NCI-H524 treated with DMSO at 0.1 percent for 48 hours (cell line): ENCODE measurements at regions not wholly inside any gene's neighbourhood (a gene's known extent, or its start where the extent isn't known, plus 50 kb on each side); places are given as distances from the start of the nearest gene placed in this dataset.
"Not testable (repeated sequence)": the region's sequence is repeated elsewhere in the genome, so short reads cannot be mapped to it uniquely, and the experiment has no call there.

Experiments
- DNase-seq: peaks from one replicate; lab custom pipeline; 2025; lab: John Stamatoyannopoulos, UW

DNA sequence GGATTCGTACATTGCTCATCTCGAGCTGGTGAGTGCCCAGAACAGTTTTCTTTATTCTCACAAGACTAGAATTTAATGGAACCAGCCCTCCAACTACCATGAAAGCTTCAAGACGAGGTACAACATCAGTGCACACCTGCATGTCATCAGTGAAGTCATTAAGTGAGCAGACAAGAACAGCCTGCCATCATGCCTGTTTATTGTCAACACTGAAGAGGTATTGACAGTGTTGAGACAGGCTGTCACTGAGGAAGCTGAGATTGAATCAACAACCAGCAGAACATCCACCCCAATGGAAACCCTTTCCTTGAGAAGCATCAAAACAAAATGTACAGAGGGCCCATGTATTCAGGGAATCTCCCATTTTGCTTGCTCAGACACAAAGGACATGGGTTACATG is 148.0 kb upstream of the TCF4 start:
- DNase-seq = no peak

DNA sequence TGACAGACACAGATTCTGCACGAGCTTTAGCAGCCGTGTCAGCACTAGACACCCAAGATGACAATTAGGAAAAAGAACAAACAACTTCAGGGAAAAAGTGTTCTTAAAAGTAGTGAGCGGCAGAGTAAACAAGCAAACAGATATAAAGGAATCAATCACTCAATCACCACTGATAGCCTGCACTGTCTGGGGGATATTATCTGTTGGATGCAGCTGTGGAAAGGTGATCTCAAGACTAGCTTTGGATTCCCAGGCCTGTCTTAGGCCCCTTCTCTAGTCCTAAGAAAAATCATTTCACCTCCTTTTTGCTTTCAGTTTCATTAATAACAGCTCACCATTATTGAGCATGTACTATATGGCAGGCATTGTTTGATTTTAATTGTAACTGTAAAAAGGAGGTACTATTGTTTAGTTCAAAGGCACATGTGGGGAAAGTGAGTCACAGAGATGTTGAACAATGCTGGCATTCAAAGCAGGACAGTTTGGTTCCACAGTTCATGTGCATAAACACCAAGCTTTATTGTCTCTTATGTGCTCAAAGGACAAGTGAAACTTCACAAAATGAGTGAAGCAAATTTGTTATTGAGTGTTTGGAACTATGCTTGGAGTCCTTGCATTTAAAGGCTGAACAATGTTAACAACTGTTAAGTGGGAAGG is 147.3 kb upstream of the TCF4 start:
- DNase-seq = no peak

DNA sequence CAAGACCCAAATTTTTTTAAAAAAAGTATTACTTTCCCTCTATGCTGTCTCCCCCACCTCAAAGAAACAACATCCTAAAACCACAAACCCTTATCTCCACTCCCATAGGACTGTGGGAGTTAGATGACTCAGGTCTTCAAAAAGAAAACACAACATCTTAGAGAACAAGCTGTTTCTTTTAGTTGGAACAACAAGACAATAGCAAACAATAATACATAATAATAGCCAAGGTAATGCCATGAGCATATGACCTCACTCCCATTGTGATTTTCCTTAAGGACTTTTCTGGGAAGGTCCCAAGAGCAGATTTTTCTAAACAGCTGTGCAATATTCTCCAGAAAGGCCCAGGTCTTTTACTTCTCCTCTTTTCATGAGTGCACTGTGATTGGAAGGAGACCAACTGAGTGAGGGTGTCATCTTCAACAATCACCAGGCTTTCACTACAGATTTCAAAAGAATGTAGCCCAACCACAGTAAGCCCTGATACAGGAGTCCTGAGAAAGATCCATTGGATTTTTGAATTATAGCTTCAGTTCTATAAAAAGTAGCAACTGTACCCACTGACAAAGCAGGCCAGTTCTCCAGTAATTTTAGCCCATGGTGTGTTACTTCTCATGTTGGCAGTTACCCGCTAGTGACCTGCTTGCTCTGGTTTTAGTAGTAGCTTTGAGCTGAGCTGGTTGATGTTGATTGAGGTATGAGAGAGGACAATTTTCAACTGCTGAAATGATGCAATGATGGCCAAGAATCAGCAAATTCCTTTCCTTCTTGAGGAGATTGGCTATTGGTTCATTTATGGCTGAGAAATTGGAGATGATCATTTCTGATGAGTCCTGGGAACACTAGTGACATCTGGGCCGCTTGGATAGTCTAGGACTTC is 144.5 kb upstream of the TCF4 start:
- DNase-seq = no peak

DNA sequence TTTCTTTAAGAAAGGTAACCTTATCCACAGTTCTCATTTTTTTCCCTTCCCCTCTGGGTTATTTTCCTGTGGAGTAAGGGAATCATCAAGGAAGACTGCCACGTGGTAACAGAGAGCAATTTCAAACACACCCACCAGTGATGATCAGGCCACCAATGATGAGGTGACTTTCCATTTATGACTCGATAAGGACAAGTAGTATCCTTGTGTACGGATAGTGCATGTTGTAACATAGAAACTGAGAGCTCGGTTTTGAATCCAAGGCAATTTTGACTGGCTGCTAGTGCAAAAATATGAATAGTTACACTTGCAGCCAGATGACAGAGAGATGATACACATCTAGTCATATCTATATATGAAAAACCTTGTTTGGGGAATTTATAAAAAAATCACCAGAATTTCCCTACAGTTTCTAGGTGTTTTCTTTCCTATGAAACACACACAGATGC is 143.6 kb upstream of the TCF4 start:
- no peak for DNase-seq

DNA sequence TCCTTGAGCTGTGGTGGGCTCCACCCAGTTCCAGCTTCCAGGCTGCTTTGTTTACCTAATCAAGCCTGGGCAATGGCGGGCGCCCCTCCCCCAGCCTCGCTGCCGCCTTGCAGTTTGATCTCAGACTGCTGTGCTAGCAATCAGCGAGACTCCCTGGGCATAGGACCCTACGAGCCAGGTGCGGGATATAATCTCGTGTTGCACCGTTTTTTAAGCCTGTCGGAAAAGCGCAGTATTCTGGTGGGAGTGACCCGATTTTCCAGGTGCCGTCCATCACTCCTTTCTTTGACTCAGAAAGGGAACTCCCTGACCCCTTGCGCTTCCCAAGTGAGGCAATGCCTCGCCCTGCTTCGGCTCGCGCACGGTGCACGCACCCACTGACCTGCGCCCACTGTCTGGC is 133.0 kb upstream of the TCF4 start:
- DNase-seq = not testable (repeated sequence)

DNA sequence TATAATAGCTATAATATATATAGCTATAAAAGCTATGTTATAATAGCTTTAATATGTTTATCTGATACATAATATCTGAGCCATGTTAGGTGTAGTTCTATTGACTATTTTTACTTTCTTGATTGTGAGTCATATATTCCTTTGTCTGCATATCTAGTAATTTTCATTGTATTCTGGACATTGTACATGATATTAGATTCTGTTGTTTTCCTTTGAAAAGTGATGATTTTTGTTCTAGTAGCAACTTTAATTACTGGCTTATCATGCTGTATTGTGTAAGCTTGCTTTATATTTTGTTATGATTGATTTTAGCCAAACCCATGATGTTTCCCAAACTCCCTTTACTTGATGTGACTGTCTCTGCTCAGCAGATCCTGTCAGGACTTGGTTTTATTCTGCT is 125.7 kb upstream of the TCF4 start:
- DNase-seq = no peak

DNA sequence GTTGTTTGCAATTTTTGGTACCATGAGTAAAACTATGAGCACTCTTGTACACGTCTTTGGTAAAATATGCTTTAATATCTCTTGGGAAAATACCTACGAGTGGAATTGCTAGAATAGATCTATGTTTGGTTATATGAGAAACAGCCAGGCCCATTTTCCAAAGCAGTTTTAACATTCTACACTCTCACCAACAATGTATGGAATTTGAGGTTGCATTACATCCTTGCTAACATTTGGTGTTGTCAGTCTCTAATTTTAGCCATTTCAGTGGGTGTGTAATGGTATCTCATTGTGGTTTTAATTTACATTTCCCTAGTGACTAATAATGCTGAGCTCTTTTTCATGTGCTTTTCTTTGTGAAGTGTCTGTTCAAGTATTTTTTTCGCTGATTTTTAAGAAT is 118.9 kb upstream of the TCF4 start:
- no peak for DNase-seq

DNA sequence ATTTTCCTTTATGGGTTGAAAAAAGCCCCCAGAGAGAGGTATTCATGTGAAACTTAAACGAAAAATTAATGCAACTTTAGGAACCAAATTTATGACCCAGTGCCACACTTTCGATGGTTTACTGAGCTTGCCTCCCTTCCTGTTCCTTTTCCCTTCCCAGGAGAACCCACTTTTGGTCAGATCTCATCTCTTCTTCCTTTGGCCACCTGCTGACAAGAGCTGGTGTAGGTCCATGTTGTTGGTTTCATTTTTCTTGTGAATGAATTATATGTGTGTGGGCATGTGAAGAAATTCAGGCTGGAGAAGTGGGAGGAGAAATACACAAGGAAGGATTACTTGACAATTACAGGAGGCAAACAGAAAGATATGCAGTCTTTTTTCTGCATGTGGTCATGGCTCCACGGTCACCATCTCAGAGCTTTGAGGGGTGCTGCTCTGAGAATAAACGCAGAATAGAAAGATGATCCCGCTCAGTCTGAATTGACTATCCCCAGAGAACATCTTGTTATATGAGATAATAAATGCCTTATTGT is 111.3 kb upstream of the TCF4 start:
- no peak for DNase-seq

DNA sequence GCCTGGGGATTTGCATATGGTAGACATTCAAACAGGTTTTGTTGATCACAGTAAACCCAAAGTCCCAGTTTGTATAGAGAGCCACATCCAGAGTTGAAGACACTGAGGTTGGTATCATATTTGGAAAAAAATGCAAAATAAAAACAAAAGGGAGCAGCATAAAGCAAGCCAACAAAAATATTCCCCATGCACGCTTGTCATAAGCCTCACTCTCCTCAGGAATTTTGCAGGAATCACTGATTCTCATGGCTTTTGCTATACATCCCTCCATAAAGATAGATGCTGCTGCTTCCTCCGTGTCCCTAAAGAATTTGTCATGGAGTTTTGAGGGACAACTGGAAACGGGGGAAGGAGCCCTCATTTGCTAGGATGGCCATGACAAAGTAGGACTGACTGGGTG is 108.8 kb upstream of the TCF4 start:
- DNase-seq = no peak

DNA sequence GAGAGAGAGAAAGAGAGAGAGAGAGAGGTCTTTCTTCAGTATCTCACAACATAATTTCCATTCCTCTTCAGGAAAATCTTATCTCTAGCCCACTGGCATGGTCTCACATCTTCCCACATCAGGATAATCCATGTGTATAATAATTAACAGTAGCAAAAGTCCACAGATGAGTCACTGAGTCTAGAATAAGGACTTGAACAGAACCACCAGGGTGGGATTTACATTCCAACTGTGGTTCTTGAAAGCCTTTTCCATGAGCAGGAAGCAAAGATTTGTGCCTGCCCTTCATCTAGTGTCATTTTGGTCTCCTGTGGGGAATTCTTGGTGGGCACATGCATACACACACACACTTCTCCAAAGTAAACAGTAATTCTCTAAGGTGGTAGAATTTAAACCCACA is 107.1 kb upstream of the TCF4 start:
- no peak for DNase-seq

DNA sequence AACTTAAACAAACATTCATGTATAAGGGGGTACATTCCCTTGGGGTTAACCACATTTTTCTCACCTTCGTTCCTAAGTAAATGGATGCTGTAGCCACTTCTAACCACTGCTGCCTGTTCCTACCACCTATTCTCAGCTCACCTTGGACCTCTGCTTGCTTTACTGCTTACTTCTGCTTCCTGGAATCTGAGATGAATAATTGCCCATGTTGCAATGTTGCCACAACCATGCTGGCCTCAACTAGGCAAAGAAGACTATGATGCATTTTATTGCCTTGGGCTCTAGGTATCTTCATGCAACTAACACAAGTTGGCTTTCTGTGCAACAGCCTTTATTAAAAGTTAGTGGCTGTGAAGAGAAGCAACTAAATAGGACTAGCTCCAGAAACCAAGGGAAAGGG is 106.3 kb upstream of the TCF4 start:
- no peak for DNase-seq

DNA sequence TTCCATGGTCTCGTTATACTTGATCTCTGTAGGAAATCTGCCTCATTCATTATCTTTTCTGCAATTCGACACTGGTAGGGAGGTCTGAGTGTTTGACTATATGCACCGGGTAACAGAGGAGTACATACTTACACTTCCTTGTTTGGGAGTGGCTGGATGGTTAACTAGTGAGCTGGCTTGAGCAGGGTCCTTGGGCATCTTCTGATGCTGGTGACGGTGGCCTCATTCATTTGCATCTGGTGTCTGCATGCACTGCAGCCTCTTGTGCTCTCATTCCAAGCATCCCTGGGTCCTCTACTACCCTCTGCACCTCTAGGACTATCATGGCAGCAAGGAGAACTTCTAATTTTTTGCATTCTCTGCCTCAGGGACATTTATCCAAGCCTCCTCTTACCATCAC is 100.0 kb upstream of the TCF4 start:
- DNase-seq = no peak

DNA sequence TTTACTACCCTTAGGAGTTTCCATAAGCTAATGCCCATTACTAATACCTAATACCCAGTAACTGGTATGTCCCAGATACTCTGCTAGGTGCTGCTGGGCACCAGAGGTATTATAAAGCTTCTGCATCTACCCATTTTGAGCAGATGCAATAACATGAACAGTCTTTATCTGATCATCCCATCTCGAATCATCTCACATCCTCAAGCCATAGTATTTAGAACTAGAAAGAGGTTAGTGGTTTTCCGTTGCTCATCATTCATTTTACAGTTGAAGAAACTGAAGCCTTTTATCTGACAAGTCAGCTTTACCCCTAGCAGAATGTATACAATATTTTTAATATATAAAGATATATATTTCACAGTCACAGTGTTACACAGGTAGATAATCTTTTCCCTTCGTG is 99.1 kb upstream of the TCF4 start:
- no peak for DNase-seq

DNA sequence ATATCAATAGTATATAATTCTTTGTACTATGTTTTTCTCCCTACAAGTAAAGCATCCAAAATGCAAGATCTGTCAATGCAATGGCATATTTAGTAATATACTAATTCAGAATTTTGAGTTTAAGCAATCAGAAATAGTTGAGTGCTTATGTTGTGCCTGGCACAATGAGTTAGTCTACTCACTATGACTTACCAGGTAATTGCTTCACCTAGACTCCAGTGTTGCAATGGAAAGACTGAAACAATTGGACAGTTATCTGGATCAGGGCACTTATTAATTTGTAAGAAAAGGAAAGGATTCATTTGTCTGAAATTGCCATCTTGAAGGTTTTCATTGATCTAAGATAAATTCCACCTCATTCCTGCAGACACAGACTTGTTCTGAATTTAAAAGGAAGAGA is 97.6 kb upstream of the TCF4 start:
- DNase-seq = no peak

DNA sequence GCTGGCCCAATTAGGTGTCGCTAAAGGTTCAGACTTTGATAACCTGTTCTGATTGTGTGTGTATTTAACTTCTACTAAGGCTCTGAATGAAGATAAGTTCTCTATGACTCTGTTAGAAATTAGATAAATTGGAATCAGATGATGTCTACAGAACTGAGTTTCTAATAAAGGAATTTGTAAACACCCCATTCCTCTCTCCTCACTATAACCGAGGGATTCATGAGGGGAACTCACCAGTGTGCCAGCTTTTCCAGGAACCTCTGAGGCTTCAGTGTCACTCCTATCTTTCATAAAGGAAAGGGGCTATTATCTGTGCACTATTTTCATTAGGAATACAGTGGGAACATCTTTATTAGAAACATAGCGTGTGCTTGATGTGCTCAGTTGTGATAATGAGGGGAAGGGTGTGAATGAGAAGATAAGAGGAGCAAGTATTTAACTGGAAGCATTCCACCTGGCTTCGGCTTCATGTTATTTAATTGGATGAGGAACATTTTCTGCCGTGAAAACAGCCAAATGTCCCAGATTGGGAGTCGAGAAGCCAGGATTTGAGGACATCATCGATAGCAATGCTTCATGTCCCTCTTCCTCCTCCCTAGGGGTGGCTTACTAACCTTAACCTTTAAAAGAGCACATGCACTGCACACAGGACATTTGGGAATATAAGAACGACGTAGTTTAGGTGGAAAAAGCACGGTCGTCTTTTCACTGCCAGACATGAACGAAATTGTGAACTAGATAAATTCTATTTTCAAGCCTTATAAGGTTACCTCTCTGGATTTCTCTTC is 84.8 kb upstream of the TCF4 start:
- no peak for DNase-seq

DNA sequence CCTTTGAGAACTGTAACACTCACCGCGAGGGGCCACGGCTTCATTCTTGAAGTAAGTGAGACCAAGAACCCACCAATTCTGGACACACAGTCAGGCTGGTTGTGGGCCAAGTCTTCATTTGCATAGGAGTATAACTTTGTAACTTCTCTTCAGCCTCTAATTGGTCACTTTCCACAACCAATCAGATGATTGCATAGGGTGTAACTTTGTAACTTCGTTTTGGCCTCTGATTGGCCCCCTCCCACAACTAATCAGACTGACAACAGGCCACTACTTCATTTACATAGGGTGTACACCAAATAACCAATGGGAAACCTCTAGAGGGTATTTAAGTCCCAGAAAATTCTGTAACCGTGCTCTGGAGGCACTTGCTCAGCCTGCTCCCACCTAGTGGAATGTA is 77.5 kb upstream of the TCF4 start:
- no peak for DNase-seq

DNA sequence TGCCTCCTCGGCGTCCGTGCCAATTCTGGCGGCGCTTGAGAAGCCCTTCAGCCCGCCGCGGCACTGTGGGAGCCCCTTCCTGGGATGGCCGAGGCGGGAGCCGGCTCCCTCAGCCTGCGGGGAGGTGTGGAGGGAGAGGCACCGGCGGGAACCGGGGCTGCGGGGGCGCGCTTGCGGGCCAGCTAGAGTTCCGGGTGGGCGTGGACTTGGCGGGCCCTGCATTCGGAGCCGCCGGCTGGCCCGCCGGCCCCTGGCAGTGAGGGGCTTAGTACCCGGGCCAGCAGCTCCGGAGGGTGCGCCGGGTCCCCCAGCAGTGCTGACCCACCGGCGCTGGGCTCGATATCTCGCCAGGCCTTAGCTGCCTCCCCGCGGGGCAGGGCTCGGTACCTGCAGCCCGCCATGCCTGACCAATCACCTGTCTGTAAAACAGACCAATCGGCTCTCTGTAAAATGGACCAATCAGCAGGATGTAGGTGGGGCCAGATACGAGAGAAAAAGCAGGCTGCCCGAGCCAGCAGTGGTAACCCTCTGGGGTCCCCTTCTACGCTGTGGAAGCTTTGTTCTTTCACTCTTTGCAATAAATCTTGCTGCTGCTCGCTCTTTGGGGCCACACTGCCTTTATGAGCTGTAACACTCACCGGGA is 76.9 kb upstream of the TCF4 start:
- not testable (repeated sequence) for DNase-seq

DNA sequence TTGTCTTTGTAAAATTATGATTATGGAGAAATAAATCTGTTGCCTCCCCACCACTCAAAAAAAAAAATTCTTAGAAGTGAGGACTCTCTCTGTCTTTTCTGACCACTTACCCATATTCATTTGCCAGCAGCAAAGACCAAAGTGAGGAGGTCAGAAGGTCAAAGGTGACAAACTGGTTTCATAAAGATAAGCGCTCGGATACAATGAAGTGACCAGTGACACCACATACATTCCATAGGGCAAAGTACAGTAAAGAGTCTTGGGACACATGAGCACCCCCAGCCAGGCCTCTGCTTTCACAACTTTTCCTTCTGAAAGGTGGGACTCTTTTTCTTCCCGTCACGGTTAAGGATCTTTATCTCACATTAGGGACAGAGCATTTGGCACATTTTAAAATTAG is 75.9 kb upstream of the TCF4 start:
- no peak for DNase-seq

DNA sequence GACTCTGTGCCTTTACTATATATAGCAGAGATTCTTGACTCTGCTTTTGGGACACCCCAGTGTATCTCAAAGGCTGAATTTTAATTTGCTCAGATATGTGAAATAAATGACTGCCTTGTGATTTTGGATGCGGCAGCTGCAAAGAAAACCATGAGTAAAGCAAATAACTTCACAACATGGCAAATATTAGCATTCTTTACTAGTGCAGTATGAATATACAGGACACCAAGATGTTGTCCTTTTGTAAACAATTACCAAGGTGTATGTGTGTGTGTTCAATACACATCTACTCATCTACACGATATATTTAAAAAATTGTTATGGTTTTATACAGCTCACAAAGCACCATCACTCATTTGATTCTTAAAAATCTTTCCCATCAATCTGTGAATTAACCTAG is 70.6 kb upstream of the TCF4 start:
- DNase-seq = no peak

DNA sequence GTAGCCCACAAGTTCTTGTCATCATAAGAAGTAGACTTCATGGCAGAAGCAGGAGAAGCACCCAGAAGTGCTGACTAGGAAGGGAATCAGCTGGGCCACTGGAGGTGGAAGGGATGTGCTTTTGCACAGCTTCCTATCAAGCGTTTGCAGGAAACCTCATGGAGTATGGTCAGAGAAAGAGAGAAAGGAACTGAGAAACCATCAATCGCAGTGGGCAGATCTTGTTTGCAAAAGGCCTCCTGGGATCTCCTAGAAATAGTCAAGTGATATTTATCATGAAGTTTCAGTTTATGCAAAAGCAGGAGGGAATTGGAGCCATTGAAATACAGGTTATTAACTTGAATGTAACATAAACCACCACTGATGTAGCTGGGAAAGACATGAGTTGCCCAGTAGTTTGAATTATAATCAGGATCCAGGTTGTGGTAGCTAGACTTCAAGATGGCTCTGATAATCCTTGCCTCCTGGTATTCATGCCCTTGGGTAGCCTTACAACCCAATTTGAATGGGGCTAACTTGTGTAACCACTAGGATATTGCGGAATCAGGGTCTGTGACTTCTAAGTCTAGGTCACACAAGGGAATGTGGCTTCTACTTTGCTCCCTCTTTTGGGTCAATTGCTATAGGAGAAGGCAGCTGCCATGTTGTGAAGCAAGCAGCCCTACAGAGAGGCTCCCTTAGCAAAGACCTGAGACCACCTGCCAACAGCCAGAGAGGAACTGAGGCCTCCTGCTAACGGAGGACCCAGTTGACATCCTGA is 69.8 kb upstream of the TCF4 start:
- DNase-seq = no peak

DNA sequence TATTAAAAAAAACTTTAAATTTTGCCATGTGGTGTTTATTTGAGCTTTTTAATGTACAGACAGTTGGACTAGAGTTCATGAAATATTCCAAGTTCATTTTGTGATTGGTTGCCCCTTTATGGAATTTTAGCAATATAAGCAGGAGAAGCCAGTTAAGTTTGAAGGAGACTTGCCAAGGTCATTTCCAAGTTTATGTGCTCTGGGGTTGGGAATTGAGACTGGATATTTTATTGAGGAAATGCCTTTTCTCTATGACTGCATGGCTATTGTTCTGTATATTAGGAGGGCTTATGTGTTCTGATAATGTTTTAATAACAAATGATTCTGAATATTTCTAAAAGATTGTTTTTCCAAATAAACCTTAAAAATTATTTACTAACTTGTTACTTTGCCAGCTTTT is 67.0 kb upstream of the TCF4 start:
- DNase-seq = no peak
